GM19025 (cell line): ENCODE measurements at regions not wholly inside any gene's neighbourhood (a gene's known extent, or its start where the extent isn't known, plus 50 kb on each side); places are given as distances from the start of the nearest gene placed in this dataset.
"Not testable (repeated sequence)": the region's sequence is repeated elsewhere in the genome, so short reads cannot be mapped to it uniquely, and the experiment has no call there.

Experiments used
- ATAC-seq: cut with Tn5 transposase; IDR thresholded peaks from one replicate; pipeline ENCODE4 v1.9.1; 2021; ENCODE audit warnings: mild to moderate bottlenecking, low read depth, moderate library complexity; ENCODE audit not compliant: unreplicated experiment

GRCh38 chr13:38415233-38415632 is 65.6 kb downstream of the UFM1 start:
- ATAC-seq: peak; percentile 98

DNA sequence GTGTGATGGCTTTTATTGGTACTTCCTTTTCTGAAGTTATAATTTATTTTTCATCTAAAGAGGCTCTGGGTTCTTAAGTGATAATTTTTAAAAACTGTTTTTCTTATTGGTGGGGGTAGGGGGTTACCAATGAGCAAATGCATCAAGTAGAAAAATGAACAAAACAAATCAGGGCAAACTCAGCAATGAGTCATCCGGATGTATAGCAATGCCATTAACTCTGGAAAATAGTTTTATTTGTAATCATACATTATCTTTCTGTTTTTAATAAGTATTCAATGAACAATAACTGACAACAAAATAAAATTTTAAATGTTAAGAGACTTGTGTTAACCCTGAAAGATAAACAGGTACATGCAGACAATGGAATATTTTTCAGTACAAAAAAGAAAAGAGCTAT is 67.6 kb downstream of the UFM1 start:
- no peak for ATAC-seq

GRCh38 chr13:38417727-38418126 is 68.1 kb downstream of the UFM1 start:
- ATAC-seq: no peak

DNA sequence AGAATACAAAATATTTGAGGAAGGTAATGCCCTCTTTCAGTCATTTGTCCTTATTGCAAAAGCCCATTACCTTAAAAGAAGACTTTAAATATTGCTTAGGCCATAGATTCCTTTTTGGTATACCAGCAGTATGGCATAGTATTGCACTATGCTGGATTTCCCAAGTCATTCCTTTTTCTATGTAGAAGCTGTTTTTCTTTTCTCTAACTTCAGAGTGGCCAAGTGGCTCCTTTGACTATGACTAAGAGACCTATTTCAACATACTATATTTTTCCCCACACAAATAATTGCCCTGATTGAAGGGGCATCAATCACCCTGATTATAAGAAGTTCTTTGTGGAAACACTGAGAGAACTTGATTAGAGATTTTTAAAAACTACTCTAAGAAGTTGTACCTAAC is 68.6 kb downstream of the UFM1 start:
- no peak for ATAC-seq

GRCh38 chr13:38419312-38419873 is 69.7 kb downstream of the UFM1 start:
- no peak for ATAC-seq

DNA sequence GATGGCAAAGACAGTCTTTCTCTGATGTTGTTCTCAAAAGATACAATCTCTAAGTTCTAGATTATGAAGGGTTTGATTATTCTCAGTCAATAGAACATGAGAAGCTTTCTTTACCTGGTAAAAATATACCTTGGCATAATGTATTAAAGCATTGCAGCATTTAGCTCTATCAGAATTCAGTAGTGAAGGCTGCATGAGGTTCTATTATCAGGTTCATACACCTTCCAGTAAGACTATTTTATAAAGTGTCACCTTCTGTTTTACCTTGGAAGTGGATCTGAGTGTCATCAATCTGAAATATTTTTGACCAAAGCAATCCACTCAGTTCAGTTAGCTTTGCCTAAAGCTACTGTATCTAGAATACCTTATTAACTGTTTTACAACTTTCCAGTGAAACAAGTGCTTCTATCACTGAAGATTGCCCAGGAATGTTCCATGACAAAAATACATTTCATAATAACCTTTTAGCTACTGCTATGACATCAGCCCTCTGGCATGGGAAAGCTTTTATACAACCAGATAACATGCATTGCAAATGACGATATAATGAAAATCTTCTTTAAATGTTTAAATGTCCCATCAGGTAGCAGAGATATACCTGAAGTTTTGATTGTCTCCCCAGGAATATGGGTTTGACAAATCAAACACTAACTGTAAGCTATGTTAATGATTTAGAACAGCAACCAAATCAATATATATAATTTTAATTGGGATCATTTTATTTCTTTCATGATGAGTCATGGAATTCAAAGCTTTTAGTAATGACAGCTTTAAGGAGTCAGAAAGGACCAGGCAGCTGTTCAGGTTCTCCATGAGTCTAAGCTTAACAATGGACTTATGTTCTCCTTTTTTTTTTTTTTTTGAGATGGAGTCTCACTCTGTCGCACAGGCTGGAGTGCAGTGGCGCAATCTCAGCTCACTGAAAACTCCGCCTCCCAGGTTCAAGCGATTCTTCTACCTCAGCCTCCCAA is 72.2 kb downstream of the UFM1 start:
- no peak for ATAC-seq

DNA sequence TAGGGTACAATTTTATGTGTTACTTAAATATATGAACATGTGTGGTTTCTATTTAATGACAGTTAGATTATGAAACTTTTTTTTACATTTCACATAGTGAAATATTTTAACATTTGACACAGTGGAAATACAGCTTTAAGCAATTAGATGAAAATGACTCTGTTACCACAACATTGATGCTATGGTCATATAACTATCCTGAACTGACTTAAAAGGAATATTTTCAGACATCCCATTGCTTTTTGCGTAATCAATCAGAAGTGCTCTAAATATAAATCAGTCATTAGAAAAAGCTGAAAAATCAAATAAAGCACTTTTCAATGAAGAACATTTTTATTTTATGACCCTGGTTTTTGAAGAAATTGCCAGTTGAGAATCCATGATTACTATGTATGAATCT is 80.3 kb downstream of the UFM1 start:
- ATAC-seq: no peak

GRCh38 chr13:38430796-38431195 is 81.1 kb downstream of the UFM1 start:
- ATAC-seq: no peak

GRCh38 chr13:38440666-38441065 is 91.0 kb downstream of the UFM1 start:
- no peak for ATAC-seq

- no peak for ATAC-seq
These were observed 95.3 kb downstream of the UFM1 start for GRCh38 chr13:38444904-38445303.

GRCh38 chr13:38452656-38453055 is 103.0 kb downstream of the UFM1 start:
- no peak for ATAC-seq

- no peak for ATAC-seq
These were observed 113.0 kb downstream of the UFM1 start for GRCh38 chr13:38462605-38463004.

DNA sequence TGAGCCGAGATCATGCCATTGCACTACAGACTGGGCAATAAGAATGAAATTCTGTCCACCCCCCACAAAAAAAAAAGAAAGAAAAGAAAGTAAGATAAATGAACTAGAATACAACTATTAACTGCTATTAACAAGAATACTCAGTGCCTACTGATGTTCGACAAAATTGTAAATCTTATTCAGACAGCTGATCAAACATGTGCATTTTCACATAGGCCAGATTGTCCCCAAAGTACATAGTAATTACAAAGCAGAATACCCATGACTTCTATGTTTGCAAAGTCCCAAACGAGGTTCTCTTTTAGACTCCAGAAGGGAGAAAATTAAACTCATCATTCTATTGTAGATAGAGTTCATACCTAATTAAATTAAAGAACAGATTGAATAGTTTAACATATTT is 113.4 kb downstream of the UFM1 start:
- no peak for ATAC-seq

DNA sequence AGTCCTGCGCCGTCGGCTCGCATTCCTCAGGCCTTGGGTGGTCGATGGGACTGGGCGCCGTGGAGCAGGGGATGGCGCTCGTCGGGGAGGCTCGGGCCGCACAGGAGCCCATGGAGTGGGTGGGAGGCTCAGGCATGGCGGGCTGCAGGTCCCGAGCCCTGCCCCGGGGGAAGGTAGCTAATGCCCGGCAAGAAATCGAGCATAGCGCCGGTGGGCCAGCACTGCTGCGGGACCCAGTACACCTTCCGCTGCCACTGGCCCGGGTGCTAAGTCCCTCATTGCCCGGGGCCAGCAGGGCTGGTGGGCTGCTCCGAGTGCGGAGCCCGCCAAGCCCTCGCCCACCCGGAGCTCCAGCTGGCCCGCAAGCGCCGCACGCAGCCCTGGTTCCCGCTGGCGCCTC is 122.8 kb downstream of the UFM1 start:
- ATAC-seq: not testable (repeated sequence)

- ATAC-seq: no peak
These were observed 123.7 kb downstream of the UFM1 start for GRCh38 chr13:38473305-38473704.

GRCh38 chr13:38477676-38478075 is 128.0 kb downstream of the UFM1 start:
- ATAC-seq: no peak

GRCh38 chr13:38483623-38484022 is 134.0 kb downstream of the UFM1 start:
- ATAC-seq: no peak

GRCh38 chr13:38490657-38491056 is 141.0 kb downstream of the UFM1 start:
- ATAC-seq: no peak

DNA sequence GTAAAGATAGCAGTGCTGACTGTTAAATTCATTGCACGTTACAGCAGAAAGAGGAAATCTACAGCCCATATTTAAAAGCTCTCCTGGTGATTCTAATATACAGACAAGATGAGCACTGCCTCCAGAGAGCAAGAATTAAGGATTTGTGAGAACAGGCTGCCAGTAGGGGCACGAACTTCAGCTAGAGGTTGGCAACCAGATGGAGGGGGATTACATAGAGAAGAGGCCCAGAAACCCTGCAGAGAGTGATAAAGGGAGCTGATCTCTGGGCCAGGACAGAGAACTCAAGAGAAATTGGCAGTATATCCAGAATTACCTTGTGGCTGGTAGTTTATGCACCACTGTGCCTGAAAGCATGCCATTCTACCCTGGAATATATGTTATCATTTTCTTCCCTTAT is 144.8 kb downstream of the UFM1 start:
- ATAC-seq: no peak

- ATAC-seq: no peak
These were observed 147.3 kb downstream of the UFM1 start for GRCh38 chr13:38496917-38497316.

DNA sequence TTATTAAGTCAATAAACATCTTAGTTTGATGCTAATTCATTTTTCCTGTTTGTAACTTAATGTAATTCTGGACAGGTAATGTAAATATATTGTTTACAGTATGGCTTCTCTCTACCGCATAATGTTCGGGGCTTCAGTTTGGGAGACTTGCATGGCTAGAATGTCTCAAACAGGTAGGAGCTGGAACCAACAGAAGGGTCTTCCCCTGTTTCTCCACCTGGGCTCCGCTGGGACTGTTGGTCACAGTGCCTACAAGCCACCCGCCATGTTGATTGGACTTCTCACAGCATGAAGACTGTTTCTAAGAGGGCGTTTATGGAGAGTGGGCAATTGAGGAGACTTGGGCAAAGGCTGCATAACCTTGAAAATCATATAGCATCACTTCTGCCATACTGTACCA is 148.6 kb downstream of the UFM1 start:
- ATAC-seq: no peak

- ATAC-seq: no peak
These were observed 164.9 kb downstream of the UFM1 start for GRCh38 chr13:38514575-38514974.
